PC-3 (cell line): ENCODE measurements at regions not wholly inside any gene's neighbourhood (a gene's known extent, or its start where the extent isn't known, plus 50 kb on each side); places are given as distances from the start of the nearest gene placed in this dataset.

Experiments used
- EZH2 ChIP-seq: fragments of 300-600 bp; sonication (generic); IDR thresholded peaks from one replicate; pipeline ENCODE4 v1.6.1; 2017; ENCODE audit warnings: antibody characterized with exemption, mild to moderate bottlenecking, low read length; ENCODE audit not compliant: unreplicated experiment
- TF ChIP-seq, protein P1 (sequence below): fragments of 300-600 bp; sonication (generic); conservative IDR thresholded peaks from 2 replicates; pipeline ENCODE4 v1.5.1; 2017; ENCODE audit warnings: antibody characterized with exemption, low read depth, mild to moderate bottlenecking, low read length

- TF ChIP-seq, protein P1, sequence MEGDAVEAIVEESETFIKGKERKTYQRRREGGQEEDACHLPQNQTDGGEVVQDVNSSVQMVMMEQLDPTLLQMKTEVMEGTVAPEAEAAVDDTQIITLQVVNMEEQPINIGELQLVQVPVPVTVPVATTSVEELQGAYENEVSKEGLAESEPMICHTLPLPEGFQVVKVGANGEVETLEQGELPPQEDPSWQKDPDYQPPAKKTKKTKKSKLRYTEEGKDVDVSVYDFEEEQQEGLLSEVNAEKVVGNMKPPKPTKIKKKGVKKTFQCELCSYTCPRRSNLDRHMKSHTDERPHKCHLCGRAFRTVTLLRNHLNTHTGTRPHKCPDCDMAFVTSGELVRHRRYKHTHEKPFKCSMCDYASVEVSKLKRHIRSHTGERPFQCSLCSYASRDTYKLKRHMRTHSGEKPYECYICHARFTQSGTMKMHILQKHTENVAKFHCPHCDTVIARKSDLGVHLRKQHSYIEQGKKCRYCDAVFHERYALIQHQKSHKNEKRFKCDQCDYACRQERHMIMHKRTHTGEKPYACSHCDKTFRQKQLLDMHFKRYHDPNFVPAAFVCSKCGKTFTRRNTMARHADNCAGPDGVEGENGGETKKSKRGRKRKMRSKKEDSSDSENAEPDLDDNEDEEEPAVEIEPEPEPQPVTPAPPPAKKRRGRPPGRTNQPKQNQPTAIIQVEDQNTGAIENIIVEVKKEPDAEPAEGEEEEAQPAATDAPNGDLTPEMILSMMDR = no peak
- no peak for TF ChIP-seq EZH2
Measured at GRCh38 chr3:81045976-81046375, 715.5 kb downstream of the GBE1 start.
